Transverse colon (tissue), 4 donors: ENCODE measurements at regions not wholly inside any gene's neighbourhood (a gene's known extent, or its start where the extent isn't known, plus 50 kb on each side); places are given as distances from the start of the nearest gene placed in this dataset.

Experiments used
- CTCF ChIP-seq, 5 experiments: fragments of 200-600 bp in 3 of 5; fragments of 450-650 bp in 2 of 5; sonication (generic) in 3 of 5; IDR thresholded peaks; 1 replicate in 2 of 5; 2 replicates in 3 of 5; pipeline ENCODE4 v1.5.1; 2016 to 2017; ENCODE audit warnings: antibody characterized with exemption in 5 of 5, inconsistent platforms in 3 of 5, mild to moderate bottlenecking in 2 of 5, moderate library complexity in 1 of 5
- POLR2AphosphoS5 ChIP-seq, 3 donors: sonication (generic); formaldehyde crosslinking; IDR thresholded peaks; one replicate each; pipeline ENCODE4 v1.6.1; 2016; ENCODE audit warnings: antibody characterized with exemption in 3 of 3

- TF ChIP-seq CTCF (IDR thresholded peaks at IDR 0.05) (no peak), POLR2AphosphoS5 (IDR thresholded peaks at IDR 0.05) (no peak)
Measured at GRCh38 chr3:43951813-43952212, 261.1 kb downstream of the ABHD5 start.
